WTC11 (cell line): ENCODE measurements at regions not wholly inside any gene's neighbourhood (a gene's known extent, or its start where the extent isn't known, plus 50 kb on each side); places are given as distances from the start of the nearest gene placed in this dataset.

Experiments used
- ATAC-seq: fragments of 200-7000 bp; cut with Tn5 transposase; 2 replicates; pipeline ENCODE4 v1.10.0; 2021; ENCODE audit warnings: mild to moderate bottlenecking, moderate library complexity
- CTCF ChIA-PET: fragments of 300-600 bp; sonication (Branson Sonifier 250); formaldehyde crosslinking; loops from one replicate; lab custom pipeline; 2021; ENCODE audit warnings: antibody characterized with exemption; lab: Charles Lee
- POLR2A ChIA-PET: fragments of 350-600 bp; sonication (Branson Sonifier 250); formaldehyde crosslinking; loops from one replicate; lab custom pipeline; 2021; ENCODE audit warnings: antibody characterized with exemption; lab: Charles Lee
- DNase-seq: peaks from one replicate; pipeline ENCODE4 v3.0.0; 2021; ENCODE audit warnings: low spot score
- H3K27ac Mint-ChIP-seq: 2 replicates; pipeline ENCODE4 v1.8.0; 2021; ENCODE audit warnings: mixed read lengths
- H3K27me3 Mint-ChIP-seq: 2 replicates; pipeline ENCODE4 v1.8.0; 2021; ENCODE audit warnings: low read depth, mild to moderate bottlenecking, moderate library complexity, mixed read lengths
- H3K36me3 Mint-ChIP-seq: 2 replicates; pipeline ENCODE4 v1.8.0; 2021; ENCODE audit warnings: mixed read lengths
- H3K4me1 Mint-ChIP-seq: 2 replicates; pipeline ENCODE4 v1.8.0; 2022; ENCODE audit warnings: mixed read lengths
- H3K4me3 Mint-ChIP-seq: 2 replicates; pipeline ENCODE4 v1.8.0; 2021; ENCODE audit warnings: mild to moderate bottlenecking, moderate library complexity, mixed read lengths
- H3K9me3 Mint-ChIP-seq: 2 replicates; pipeline ENCODE4 v1.8.0; 2021; ENCODE audit warnings: mixed read lengths
- ATF1 ChIP-seq: sonication (generic); formaldehyde crosslinking; IDR thresholded peaks from 2 replicates; pipeline ENCODE4 v1.8.1; 2023; ENCODE audit warnings: mild to moderate bottlenecking, moderate library complexity, missing genetic modification reagents
- CBFB ChIP-seq: sonication (generic); formaldehyde crosslinking; IDR thresholded peaks from 2 replicates; pipeline ENCODE4 v1.8.1; 2022; ENCODE audit warnings: mild to moderate bottlenecking, low read depth, missing genetic modification reagents
- EMX1 ChIP-seq: fragments of 250-450 bp; sonication (Bioruptor Pico); IDR thresholded peaks from 2 replicates; pipeline ENCODE4 v1.8.0; 2021; ENCODE audit warnings: mild to moderate bottlenecking
- ETV6 ChIP-seq: sonication (generic); formaldehyde crosslinking; IDR thresholded peaks from 2 replicates; pipeline ENCODE4 v1.8.1; 2022; ENCODE audit warnings: mild to moderate bottlenecking, missing genetic modification reagents
- GRHL2 ChIP-seq: fragments of 250-450 bp; sonication (Bioruptor Pico); IDR thresholded peaks from 2 replicates; pipeline ENCODE4 v1.8.0; 2022; ENCODE audit warnings: mild to moderate bottlenecking, moderate library complexity; ENCODE audit not compliant: insufficient replicate concordance, severe bottlenecking
- KAT7 ChIP-seq: sonication (generic); formaldehyde crosslinking; IDR thresholded peaks from 2 replicates; pipeline ENCODE4 v1.8.1; 2023; ENCODE audit warnings: missing genetic modification reagents, mild to moderate bottlenecking, borderline replicate concordance
- MYBL2 ChIP-seq: sonication (generic); formaldehyde crosslinking; IDR thresholded peaks from 2 replicates; pipeline ENCODE4 v1.8.1; 2023; ENCODE audit warnings: mild to moderate bottlenecking, moderate library complexity, missing genetic modification reagents
- NFATC4 ChIP-seq: fragments of 250-450 bp; sonication (Bioruptor Pico); IDR thresholded peaks from 2 replicates; pipeline ENCODE4 v1.9.0; 2021; ENCODE audit warnings: mild to moderate bottlenecking
- OVOL2 ChIP-seq: fragments of 250-450 bp; sonication (Bioruptor Pico); IDR thresholded peaks from 2 replicates; pipeline ENCODE4 v1.9.0; 2021; ENCODE audit warnings: mild to moderate bottlenecking, borderline replicate concordance
- RORB ChIP-seq: fragments of 250-450 bp; sonication (Bioruptor Pico); IDR thresholded peaks from 2 replicates; pipeline ENCODE4 v1.9.0; 2021; ENCODE audit warnings: mild to moderate bottlenecking
- TP53 ChIP-seq: sonication (generic); formaldehyde crosslinking; IDR thresholded peaks from 2 replicates; pipeline ENCODE4 v1.8.1; 2023; ENCODE audit warnings: mild to moderate bottlenecking, missing genetic modification reagents
- TF ChIP-seq, protein P1 (sequence below): sonication (generic); formaldehyde crosslinking; IDR thresholded peaks from 2 replicates; pipeline ENCODE4 v1.8.0; 2022; ENCODE audit warnings: missing genetic modification reagents
- TF ChIP-seq, protein P2 (sequence below): sonication (generic); formaldehyde crosslinking; IDR thresholded peaks from 2 replicates; pipeline ENCODE4 v1.8.1; 2023; ENCODE audit warnings: mild to moderate bottlenecking, missing genetic modification reagents, moderate library complexity
- TF ChIP-seq, protein P3 (sequence below): sonication (generic); formaldehyde crosslinking; IDR thresholded peaks from 2 replicates; pipeline ENCODE4 v1.8.1; 2023; ENCODE audit warnings: mild to moderate bottlenecking, missing genetic modification reagents, borderline replicate concordance
- TF ChIP-seq, protein P4 (sequence below): fragments of 250-450 bp; sonication (Bioruptor Pico); IDR thresholded peaks from 2 replicates; pipeline ENCODE4 v1.9.0; 2021; ENCODE audit warnings: moderate library complexity, mild to moderate bottlenecking, inconsistent platforms, borderline replicate concordance
- TF ChIP-seq, protein P5 (sequence below): sonication (generic); formaldehyde crosslinking; IDR thresholded peaks from 2 replicates; pipeline ENCODE4 v1.8.1; 2022; ENCODE audit warnings: missing genetic modification reagents, borderline replicate concordance
- TF ChIP-seq, protein P6 (sequence below): fragments of 250-450 bp; sonication (Bioruptor Pico); IDR thresholded peaks from 2 replicates; pipeline ENCODE4 v2.1.2; 2022; ENCODE audit warnings: mild to moderate bottlenecking, moderate library complexity
- TF ChIP-seq, protein P7 (sequence below): sonication (generic); formaldehyde crosslinking; conservative IDR thresholded peaks from 2 replicates; pipeline ENCODE4 v1.8.1; 2023; ENCODE audit warnings: mild to moderate bottlenecking, low read depth, missing genetic modification reagents, moderate library complexity

DNA sequence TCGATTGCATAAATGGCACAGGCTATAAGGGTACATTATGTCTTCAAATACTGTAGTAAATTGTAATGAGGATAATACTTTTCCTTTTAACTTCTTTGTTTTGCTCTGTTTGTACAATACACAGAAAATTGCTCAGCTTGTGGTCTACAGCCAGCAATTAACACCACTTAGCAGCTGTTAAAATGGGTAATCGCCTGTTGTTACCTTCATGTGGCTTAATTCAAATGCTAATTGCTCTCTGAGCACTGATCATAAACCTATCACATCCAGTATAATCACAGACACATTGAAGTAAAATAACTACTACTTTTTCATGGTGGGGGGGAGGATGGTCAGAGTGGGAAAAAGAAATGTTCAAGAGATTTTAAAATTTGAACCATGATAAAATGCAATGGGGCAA is 1164.1 kb upstream of the CNTN5 start (continued):
- TF ChIP-seq, protein P1, sequence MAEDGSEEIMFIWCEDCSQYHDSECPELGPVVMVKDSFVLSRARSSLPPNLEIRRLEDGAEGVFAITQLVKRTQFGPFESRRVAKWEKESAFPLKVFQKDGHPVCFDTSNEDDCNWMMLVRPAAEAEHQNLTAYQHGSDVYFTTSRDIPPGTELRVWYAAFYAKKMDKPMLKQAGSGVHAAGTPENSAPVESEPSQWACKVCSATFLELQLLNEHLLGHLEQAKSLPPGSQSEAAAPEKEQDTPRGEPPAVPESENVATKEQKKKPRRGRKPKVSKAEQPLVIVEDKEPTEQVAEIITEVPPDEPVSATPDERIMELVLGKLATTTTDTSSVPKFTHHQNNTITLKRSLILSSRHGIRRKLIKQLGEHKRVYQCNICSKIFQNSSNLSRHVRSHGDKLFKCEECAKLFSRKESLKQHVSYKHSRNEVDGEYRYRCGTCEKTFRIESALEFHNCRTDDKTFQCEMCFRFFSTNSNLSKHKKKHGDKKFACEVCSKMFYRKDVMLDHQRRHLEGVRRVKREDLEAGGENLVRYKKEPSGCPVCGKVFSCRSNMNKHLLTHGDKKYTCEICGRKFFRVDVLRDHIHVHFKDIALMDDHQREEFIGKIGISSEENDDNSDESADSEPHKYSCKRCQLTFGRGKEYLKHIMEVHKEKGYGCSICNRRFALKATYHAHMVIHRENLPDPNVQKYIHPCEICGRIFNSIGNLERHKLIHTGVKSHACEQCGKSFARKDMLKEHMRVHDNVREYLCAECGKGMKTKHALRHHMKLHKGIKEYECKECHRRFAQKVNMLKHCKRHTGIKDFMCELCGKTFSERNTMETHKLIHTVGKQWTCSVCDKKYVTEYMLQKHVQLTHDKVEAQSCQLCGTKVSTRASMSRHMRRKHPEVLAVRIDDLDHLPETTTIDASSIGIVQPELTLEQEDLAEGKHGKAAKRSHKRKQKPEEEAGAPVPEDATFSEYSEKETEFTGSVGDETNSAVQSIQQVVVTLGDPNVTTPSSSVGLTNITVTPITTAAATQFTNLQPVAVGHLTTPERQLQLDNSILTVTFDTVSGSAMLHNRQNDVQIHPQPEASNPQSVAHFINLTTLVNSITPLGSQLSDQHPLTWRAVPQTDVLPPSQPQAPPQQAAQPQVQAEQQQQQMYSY (CRISPR knock-in tag) = no peak
- TF ChIP-seq TP53 (CRISPR knock-in tag) (no peak), NFATC4 (CRISPR knock-in tag) (peak; percentile 54; the same call in 1 of the 2 replicates), RORB (no peak), MYBL2 (CRISPR knock-in tag) (no peak), CBFB (CRISPR knock-in tag) (no peak), ETV6 (no peak), OVOL2 (CRISPR knock-in tag) (no peak)
- TF ChIP-seq, protein P2, sequence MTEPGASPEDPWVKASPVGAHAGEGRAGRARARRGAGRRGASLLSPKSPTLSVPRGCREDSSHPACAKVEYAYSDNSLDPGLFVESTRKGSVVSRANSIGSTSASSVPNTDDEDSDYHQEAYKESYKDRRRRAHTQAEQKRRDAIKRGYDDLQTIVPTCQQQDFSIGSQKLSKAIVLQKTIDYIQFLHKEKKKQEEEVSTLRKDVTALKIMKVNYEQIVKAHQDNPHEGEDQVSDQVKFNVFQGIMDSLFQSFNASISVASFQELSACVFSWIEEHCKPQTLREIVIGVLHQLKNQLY (CRISPR knock-in tag) = no peak
- TF ChIP-seq, protein P3, sequence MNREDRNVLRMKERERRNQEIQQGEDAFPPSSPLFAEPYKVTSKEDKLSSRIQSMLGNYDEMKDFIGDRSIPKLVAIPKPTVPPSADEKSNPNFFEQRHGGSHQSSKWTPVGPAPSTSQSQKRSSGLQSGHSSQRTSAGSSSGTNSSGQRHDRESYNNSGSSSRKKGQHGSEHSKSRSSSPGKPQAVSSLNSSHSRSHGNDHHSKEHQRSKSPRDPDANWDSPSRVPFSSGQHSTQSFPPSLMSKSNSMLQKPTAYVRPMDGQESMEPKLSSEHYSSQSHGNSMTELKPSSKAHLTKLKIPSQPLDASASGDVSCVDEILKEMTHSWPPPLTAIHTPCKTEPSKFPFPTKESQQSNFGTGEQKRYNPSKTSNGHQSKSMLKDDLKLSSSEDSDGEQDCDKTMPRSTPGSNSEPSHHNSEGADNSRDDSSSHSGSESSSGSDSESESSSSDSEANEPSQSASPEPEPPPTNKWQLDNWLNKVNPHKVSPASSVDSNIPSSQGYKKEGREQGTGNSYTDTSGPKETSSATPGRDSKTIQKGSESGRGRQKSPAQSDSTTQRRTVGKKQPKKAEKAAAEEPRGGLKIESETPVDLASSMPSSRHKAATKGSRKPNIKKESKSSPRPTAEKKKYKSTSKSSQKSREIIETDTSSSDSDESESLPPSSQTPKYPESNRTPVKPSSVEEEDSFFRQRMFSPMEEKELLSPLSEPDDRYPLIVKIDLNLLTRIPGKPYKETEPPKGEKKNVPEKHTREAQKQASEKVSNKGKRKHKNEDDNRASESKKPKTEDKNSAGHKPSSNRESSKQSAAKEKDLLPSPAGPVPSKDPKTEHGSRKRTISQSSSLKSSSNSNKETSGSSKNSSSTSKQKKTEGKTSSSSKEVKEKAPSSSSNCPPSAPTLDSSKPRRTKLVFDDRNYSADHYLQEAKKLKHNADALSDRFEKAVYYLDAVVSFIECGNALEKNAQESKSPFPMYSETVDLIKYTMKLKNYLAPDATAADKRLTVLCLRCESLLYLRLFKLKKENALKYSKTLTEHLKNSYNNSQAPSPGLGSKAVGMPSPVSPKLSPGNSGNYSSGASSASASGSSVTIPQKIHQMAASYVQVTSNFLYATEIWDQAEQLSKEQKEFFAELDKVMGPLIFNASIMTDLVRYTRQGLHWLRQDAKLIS (CRISPR knock-in tag) = no peak
- TF ChIP-seq, protein P4, sequence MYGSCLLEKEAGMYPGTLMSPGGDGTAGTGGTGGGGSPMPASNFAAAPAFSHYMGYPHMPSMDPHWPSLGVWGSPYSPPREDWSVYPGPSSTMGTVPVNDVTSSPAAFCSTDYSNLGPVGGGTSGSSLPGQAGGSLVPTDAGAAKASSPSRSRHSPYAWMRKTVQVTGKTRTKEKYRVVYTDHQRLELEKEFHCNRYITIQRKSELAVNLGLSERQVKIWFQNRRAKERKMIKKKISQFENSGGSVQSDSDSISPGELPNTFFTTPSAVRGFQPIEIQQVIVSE = no peak
- TF ChIP-seq, protein P5, sequence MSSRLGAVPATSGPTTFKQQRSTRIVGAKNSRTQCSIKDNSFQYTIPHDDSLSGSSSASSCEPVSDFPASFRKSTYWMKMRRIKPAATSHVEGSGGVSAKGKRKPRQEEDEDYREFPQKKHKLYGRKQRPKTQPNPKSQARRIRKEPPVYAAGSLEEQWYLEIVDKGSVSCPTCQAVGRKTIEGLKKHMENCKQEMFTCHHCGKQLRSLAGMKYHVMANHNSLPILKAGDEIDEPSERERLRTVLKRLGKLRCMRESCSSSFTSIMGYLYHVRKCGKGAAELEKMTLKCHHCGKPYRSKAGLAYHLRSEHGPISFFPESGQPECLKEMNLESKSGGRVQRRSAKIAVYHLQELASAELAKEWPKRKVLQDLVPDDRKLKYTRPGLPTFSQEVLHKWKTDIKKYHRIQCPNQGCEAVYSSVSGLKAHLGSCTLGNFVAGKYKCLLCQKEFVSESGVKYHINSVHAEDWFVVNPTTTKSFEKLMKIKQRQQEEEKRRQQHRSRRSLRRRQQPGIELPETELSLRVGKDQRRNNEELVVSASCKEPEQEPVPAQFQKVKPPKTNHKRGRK (CRISPR knock-in tag) = no peak

DNA sequence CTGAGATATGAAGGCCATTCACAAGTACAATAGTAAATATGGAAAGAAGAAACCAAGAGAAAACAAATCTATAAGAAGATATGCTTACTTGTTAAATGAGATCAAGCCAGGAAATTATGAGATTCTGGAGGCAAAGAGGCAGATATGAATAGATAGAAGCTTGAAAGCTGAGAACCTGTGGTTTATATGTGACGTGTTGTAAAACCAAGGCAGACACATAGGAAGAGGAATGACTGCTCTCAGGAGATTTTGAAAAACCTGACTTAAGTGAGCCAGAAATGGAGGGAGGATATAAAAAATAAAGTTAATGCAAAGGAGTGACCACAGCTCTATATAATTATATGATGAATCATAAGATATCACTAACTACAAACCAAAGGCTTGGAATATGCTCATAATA is 1160.5 kb upstream of the CNTN5 start:
- Mint-ChIP-seq H3K27ac (no peak overlapping the region), H3K9me3 (peaks cover 23% of the 10 kb centered on the region), H3K36me3 (peaks cover 11% of the 10 kb centered on the region), H3K4me3 (no peak overlapping the region), H3K27me3 (peaks cover 71% of the 10 kb centered on the region), H3K4me1 (peaks cover 27% of the 10 kb centered on the region)
- TF ChIP-seq KAT7 (CRISPR knock-in tag) = no peak
- TF ChIP-seq ATF1 (CRISPR knock-in tag) = no peak
- no peak for TF ChIP-seq EMX1 (CRISPR knock-in tag)
- no peak for TF ChIP-seq GRHL2
- TF ChIP-seq, protein P6, sequence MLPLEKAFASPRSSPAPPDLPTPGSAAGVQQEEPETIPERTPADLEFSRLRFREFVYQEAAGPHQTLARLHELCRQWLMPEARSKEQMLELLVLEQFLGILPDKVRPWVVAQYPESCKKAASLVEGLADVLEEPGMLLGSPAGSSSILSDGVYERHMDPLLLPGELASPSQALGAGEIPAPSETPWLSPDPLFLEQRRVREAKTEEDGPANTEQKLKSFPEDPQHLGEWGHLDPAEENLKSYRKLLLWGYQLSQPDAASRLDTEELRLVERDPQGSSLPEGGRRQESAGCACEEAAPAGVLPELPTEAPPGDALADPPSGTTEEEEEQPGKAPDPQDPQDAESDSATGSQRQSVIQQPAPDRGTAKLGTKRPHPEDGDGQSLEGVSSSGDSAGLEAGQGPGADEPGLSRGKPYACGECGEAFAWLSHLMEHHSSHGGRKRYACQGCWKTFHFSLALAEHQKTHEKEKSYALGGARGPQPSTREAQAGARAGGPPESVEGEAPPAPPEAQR (CRISPR knock-in tag) = no peak
- TF ChIP-seq, protein P7, sequence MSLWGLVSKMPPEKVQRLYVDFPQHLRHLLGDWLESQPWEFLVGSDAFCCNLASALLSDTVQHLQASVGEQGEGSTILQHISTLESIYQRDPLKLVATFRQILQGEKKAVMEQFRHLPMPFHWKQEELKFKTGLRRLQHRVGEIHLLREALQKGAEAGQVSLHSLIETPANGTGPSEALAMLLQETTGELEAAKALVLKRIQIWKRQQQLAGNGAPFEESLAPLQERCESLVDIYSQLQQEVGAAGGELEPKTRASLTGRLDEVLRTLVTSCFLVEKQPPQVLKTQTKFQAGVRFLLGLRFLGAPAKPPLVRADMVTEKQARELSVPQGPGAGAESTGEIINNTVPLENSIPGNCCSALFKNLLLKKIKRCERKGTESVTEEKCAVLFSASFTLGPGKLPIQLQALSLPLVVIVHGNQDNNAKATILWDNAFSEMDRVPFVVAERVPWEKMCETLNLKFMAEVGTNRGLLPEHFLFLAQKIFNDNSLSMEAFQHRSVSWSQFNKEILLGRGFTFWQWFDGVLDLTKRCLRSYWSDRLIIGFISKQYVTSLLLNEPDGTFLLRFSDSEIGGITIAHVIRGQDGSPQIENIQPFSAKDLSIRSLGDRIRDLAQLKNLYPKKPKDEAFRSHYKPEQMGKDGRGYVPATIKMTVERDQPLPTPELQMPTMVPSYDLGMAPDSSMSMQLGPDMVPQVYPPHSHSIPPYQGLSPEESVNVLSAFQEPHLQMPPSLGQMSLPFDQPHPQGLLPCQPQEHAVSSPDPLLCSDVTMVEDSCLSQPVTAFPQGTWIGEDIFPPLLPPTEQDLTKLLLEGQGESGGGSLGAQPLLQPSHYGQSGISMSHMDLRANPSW = no peak
- ChIA-PET CTCF (no interaction called here), POLR2A (no interaction called here)
- no peak for DNase-seq
- no peak for ATAC-seq
